ENCODE measurements at regions not wholly inside any gene's neighbourhood (a gene's known extent, or its start where the extent isn't known, plus 50 kb on each side); places are given as distances from the start of the nearest gene placed in this dataset.

- no TSS peak for BruUV-seq (replicated peaks)
- no peak for DNase-seq (ENCODE audit: low spot score)
- Histone ChIP-seq H3K9me3 (ENCODE audit: low read length) (peaks cover 50% of the 10 kb centered on the region), H3K36me3 (replicated peaks in 1 of 2; ENCODE audit: control insufficient read depth in 1 of 2, insufficient read depth in 2 of 2, low read length in 2 of 2) (no peaks in the 10 kb centered on the region), H3K9ac (ENCODE audit: insufficient read depth, low read depth, low read length) (no peak overlapping the region), H4K20me1 (ENCODE audit: insufficient read depth, low read length) (no peaks in the 10 kb centered on the region), H3K4me1 (ENCODE audit: insufficient read depth, low read length) (no peaks in the 10 kb centered on the region), H3K4me2 (ENCODE audit: low read depth, low read length) (no peak overlapping the region), H3K4me3 (replicated peaks in 1 of 3; ENCODE audit: insufficient read depth in 1 of 3, low read depth in 2 of 3, low read length in 3 of 3) (no peak overlapping the region), H3K27ac (ENCODE audit: extremely low read length, insufficient read depth, low read length) (no peak overlapping the region), H3K27me3 (ENCODE audit: control insufficient read depth in 1 of 2, insufficient read depth in 2 of 2, low read length in 2 of 2) (no peaks in the 10 kb centered on the region), H2AFZ (ENCODE audit: low read length) (no peak overlapping the region), H3K79me2 (ENCODE audit: insufficient read depth, low read length) (no peaks in the 10 kb centered on the region)
- in situ Hi-C loops (cut with HindIII; ENCODE audit: extremely low pct_ligation_motif_present, low pct_unique_long_range_greater_than_20kb) (loop anchor here (25.0 kb wide), 1 partner anchor 132 kb away; no protein-coding TSS in a partner anchor), intact Hi-C loops (cut with micrococcal nuclease; ENCODE audit: unreplicated experiment) (no loop called here)
- ChIA-PET CTCF (ENCODE audit: low intra/inter-chr PET ratio, low total read pairs) (no interaction called here), POLR2A (no interaction called here)
- 1% methylated on average over 4 of the region's 7 CpGs for WGBS (ENCODE audit: low lambda C conversion rate)
- no peak for ATAC-seq
- TF ChIP-seq ZBTB3 (CRISPR knock-in tag; IDR thresholded peaks at IDR 0.05; ENCODE audit: borderline replicate concordance, low read depth) = no peak
- no peak for TF ChIP-seq ZNF660 (CRISPR knock-in tag; IDR thresholded peaks at IDR 0.05; ENCODE audit: borderline replicate concordance, low read depth)
- no peak for FAIRE-seq
Measured at GRCh38 chr11:55719608-55720160, 53.6 kb upstream of the OR5D13 start.

Data from HepG2 (cell line).